Tibial nerve (tissue), 4 donors: ENCODE measurements at regions not wholly inside any gene's neighbourhood (a gene's known extent, or its start where the extent isn't known, plus 50 kb on each side); places are given as distances from the start of the nearest gene placed in this dataset.

Experiments used
- EP300 ChIP-seq, 2 donors: sonication (generic); formaldehyde crosslinking; IDR thresholded peaks; one replicate each; pipeline ENCODE4 v1.6.1; 2017; ENCODE audit warnings: antibody characterized with exemption in 2 of 2, mild to moderate bottlenecking in 1 of 2
- POLR2A ChIP-seq, 2 donors: fragments of 450-650 bp; IDR thresholded peaks; one replicate each; pipeline ENCODE4 v1.6.1; 2017; ENCODE audit warnings: antibody characterized with exemption in 2 of 2, mild to moderate bottlenecking in 2 of 2, moderate library complexity in 2 of 2
- TF ChIP-seq, protein P1 (sequence below), 5 experiments: fragments of 200-600 bp in 3 of 5; fragments of 450-650 bp in 2 of 5; sonication (generic) in 3 of 5; IDR thresholded peaks; one replicate each; pipeline ENCODE4 v1.5.1; 2016 to 2019; ENCODE audit warnings: antibody characterized with exemption in 5 of 5, mild to moderate bottlenecking in 3 of 5, moderate library complexity in 2 of 5

DNA sequence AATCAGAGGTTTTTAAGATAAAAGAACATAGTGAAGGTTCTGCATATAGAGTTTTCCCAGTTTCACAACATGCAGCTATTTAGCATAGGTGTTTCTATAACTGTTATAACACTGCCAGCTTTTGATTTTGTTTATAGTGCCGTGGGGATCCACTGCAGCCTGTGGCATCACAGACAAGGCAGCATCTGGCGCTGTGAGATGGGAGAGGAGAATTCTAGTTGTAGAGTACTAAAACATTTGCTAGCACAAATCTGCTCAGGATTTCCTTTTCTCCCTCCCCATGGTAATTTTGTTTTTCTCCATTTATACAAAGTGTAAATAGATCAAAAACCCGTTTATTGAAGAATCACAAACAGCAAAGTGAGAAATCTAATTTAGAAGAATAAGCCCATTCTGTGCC is 482.8 kb upstream of the NCAM2 start:
- TF ChIP-seq, protein P1, sequence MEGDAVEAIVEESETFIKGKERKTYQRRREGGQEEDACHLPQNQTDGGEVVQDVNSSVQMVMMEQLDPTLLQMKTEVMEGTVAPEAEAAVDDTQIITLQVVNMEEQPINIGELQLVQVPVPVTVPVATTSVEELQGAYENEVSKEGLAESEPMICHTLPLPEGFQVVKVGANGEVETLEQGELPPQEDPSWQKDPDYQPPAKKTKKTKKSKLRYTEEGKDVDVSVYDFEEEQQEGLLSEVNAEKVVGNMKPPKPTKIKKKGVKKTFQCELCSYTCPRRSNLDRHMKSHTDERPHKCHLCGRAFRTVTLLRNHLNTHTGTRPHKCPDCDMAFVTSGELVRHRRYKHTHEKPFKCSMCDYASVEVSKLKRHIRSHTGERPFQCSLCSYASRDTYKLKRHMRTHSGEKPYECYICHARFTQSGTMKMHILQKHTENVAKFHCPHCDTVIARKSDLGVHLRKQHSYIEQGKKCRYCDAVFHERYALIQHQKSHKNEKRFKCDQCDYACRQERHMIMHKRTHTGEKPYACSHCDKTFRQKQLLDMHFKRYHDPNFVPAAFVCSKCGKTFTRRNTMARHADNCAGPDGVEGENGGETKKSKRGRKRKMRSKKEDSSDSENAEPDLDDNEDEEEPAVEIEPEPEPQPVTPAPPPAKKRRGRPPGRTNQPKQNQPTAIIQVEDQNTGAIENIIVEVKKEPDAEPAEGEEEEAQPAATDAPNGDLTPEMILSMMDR (IDR thresholded peaks at IDR 0.05): no peak
- TF ChIP-seq EP300 (IDR thresholded peaks at IDR 0.05) (no peak), POLR2A (IDR thresholded peaks at IDR 0.05) (no peak)
